HFF-Myc (cell line): ENCODE measurements at regions not wholly inside any gene's neighbourhood (a gene's known extent, or its start where the extent isn't known, plus 50 kb on each side); places are given as distances from the start of the nearest gene placed in this dataset.

Source experiments
- DNase-seq: peaks from one replicate; pipeline ENCODE4 v3.0.0-alpha.2; 2011; ENCODE audit warnings: low read depth; ENCODE audit errors: extremely low read depth
- H3K4me3 ChIP-seq: replicated peaks from 2 replicates; pipeline ENCODE4 v1.5.1; 2011; ENCODE audit warnings: low read depth, mild to moderate bottlenecking, control low read depth, low read length
- TF ChIP-seq, protein P1 (sequence below): IDR thresholded peaks from 2 replicates; pipeline ENCODE4 v1.5.1; 2012; ENCODE audit warnings: mild to moderate bottlenecking, low read depth, low read length, control low read depth; ENCODE audit errors: missing control alignments

DNA sequence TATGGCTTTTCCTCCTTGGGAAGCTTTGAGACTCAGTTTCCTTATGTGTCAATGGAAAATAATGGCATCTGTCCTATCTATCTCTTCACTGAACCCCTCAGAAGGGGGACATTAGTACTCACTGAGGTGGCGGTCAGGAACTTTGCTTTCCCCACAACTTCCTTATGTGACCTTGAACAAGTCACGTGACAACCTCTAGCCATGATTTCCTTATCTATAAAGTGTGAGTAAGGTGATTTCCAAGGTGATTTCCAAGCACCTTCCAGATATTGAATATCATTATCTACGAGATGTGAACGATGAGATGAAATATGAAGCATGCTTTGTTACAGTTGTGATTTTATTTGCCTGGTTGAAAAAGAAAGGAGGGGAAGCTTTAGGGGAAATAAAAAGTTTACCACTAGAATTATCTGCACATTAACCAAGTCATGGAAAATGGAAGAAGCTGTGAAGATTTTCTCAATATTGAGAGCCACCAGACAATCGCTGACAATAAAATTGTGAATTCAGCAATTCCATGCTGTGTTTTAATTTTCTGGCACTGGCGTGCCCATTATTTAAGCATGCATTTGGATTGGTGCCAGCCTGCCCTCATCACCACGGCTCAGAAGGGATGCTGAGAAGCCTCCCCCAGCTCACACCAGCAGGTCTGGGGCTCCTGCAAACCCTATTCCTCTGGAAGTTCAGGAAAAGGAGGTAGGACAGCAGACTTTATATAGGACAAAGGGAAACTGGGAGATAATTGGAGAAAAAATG is 255.3 kb downstream of the CD83 start:
- no peak for DNase-seq
- TF ChIP-seq, protein P1, sequence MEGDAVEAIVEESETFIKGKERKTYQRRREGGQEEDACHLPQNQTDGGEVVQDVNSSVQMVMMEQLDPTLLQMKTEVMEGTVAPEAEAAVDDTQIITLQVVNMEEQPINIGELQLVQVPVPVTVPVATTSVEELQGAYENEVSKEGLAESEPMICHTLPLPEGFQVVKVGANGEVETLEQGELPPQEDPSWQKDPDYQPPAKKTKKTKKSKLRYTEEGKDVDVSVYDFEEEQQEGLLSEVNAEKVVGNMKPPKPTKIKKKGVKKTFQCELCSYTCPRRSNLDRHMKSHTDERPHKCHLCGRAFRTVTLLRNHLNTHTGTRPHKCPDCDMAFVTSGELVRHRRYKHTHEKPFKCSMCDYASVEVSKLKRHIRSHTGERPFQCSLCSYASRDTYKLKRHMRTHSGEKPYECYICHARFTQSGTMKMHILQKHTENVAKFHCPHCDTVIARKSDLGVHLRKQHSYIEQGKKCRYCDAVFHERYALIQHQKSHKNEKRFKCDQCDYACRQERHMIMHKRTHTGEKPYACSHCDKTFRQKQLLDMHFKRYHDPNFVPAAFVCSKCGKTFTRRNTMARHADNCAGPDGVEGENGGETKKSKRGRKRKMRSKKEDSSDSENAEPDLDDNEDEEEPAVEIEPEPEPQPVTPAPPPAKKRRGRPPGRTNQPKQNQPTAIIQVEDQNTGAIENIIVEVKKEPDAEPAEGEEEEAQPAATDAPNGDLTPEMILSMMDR: no peak
- H3K4me3 ChIP-seq: no peak overlapping the region

DNA sequence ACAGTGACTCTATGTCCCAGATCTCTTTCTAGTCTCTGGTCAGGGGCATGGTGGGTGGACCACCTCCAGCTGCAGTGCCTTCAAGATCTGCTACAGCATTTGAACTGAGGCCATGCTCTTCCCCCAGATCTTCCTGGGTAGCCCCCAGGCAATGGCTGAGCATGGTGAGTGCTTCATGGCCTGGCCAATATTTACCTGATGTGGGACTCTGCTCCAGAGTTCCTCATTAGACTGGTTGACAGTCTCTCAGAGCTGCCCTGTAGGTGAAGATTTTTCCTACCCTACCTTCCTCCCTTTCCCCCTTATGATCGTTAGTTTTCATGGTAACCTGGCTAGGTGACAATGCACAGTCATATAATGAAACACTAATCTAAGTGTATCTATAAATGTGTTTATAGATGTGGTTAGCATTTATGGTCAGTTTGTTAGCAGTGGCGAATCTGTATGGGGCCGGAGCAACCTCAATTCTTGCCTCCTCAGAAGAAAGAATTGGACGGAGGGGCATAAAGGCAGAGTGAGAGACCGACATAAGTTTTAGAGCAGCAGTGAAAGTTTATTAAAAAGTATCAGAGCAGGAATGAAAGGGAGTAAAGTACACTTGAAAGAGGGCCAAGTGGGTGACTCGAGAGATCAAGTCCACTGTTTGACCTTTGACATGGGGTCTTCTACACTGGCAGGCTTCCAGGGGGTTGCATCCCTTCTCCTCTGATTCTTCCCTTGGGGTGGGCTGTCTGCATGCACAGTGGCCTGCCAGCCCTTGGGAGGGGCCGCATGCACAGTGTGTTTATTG is 256.3 kb downstream of the CD83 start:
- DNase-seq: no peak
- H3K4me3 ChIP-seq: no peak overlapping the region
- TF ChIP-seq, protein P1: no peak

DNA sequence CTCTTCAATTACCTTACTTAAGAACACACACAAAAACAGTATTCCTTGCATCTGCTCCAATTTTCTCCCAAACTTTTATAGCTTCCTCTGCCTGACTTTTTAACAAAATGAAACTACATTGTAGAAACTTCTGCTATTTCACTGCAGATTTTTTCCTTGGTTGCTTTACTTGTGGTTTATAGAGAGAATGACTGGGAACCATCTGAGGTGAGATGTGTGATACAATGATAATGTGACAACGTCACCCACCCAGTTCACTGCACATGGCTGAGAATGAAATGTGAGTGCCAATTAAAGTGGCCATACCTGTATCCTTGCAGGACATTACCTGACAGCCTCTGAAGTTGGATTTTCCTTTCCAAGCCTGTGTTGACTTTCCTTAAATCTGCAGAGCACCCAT is 258.4 kb downstream of the CD83 start:
- no peak overlapping the region for H3K4me3 ChIP-seq
- DNase-seq: no peak
- TF ChIP-seq, protein P1: no peak

DNA sequence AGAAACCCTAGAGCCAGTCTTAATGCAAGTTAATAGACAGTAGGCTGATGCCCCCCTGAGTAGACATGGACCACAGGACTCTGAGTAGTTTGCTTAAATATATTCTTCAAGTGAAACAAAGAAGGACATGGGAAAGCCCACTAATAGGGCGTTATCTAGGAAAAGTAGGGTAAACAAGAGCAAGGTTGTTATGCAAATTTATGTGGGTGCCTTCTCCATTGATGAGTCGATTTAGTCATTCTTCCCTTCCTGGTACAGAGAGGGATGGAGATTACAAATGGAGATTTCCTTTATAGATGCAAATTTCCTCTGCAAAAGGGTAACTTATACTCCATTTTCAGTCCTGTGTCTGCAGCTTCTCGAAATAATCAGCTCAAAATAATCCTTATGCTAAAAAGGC is 262.0 kb downstream of the CD83 start:
- no peak for DNase-seq
- TF ChIP-seq, protein P1: no peak
- H3K4me3 ChIP-seq: no peak overlapping the region

DNA sequence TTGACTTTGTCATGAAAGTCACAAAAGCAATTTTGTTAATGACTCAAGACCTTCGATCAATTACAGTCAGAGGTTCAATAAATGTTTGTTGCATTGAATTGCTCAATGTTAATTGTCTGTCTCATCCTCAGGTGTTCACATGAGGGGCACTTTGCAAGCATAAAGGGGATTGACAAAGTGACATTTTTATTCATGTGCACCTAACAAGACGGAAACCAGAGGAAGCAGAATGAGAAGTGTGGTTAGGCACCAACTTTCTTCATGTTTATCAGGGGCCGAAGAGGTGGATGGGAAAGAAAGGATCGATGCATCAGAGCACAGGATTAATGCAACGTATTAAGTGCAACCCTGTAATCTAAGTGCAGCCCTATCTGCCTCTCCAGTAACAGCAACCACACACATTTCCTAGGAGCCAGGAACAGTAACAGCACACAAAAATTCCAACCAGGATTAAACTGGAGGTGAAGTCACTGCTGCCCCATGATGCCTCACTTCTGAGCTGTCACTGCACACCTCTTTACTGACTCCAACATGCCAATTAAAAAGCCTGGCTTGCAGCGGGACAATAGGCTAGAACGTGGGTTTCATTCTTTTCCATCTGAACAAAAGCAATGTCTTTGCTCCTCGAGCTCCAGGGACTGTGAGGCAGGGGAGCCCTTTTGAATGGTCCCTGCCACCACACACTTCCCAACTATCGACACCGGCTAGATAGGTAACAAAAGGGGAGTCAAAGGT is 262.7 kb downstream of the CD83 start:
- TF ChIP-seq, protein P1: no peak
- no peak for DNase-seq
- H3K4me3 ChIP-seq: no peak overlapping the region

DNA sequence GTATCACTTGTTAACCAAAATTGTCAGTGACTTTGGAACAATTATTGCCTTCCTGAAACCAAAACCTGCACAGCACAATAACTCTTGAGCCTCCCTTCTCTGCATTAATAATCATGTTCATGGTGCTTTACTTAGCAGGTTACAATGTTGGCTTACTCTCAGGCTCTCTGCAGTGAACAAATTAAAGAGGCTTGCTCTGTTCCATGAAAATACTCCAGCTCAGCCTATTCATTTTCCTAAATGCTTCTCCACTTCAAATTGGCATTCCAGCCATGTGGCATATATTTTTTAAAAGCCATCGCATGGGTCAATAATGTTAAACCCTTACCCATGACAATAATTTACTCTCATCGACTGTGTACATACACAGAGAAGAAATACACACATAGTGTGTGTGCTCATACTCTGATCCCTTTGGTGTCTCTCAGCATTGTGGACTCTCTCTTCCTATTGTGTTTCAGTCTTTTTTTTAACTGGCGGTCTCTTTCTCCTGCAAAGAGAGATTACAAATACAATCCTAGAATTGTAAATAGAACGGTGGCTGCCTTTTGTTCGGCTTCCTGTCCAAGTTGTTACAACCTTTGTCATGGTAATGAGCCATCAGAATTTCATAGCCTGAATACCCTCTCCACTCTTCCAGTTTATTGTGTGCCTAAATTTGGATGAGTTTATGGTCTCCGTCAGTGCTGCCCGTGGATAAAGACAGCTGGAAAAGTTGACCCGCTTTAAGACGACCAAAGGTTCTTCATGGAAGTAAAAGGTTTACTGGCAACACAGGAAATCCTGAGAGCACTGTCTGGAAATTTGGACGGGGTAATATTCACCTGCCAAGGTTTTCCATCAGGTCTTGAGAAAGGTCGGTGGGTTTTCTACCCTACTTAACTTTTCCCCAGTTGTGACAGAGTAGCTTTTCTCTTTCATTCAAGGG is 263.6 kb downstream of the CD83 start:
- no peak overlapping the region for H3K4me3 ChIP-seq
- TF ChIP-seq, protein P1: no peak
- no peak for DNase-seq
